SK-N-SH (cell line): ENCODE measurements at regions not wholly inside any gene's neighbourhood (a gene's known extent, or its start where the extent isn't known, plus 50 kb on each side); places are given as distances from the start of the nearest gene placed in this dataset.

ENCODE experiments used
- CTCF ChIP-seq: fragments of 200-600 bp; sonication (generic); IDR thresholded peaks from 2 replicates; pipeline ENCODE4 v1.6.1; 2017; ENCODE audit warnings: antibody characterized with exemption, mild to moderate bottlenecking, moderate library complexity
- FOXM1 ChIP-seq: IDR thresholded peaks from 2 replicates; pipeline ENCODE4 v1.4.0; 2012; ENCODE audit warnings: low read depth, mild to moderate bottlenecking
- GABPA ChIP-seq: IDR thresholded peaks from 2 replicates; pipeline ENCODE4 v1.4.0; 2012; ENCODE audit warnings: low read depth, mild to moderate bottlenecking
- MAX ChIP-seq: IDR thresholded peaks from 2 replicates; pipeline ENCODE4 v1.4.0; 2012; ENCODE audit warnings: low read depth
- MXI1 ChIP-seq: IDR thresholded peaks from 2 replicates; pipeline ENCODE4 v1.6.1; 2012; ENCODE audit warnings: mild to moderate bottlenecking, low read depth, low read length, improper control_type of control experiment
- POLR2AphosphoS5 ChIP-seq: IDR thresholded peaks from 2 replicates; pipeline ENCODE4 v1.6.1; 2012; ENCODE audit warnings: low read depth, low read length
- RXRA ChIP-seq: IDR thresholded peaks from 2 replicates; pipeline ENCODE4 v1.4.0; 2012; ENCODE audit warnings: low read depth, mild to moderate bottlenecking, borderline replicate concordance
- SMC3 ChIP-seq: IDR thresholded peaks from 2 replicates; pipeline ENCODE4 v1.6.1; 2012; ENCODE audit warnings: low read depth, low read length, improper control_type of control experiment
- TAF1 ChIP-seq: IDR thresholded peaks from 2 replicates; pipeline ENCODE4 v1.6.1; 2012; ENCODE audit warnings: low read depth, mild to moderate bottlenecking, low read length, moderate library complexity, borderline replicate concordance
- YY1 ChIP-seq: IDR thresholded peaks from 2 replicates; pipeline ENCODE4 v1.4.0; 2012; ENCODE audit warnings: low read depth, mild to moderate bottlenecking

GRCh38 chr4:138310991-138311390 lies 68.8 kb upstream of the SLC7A11 start:
- TF ChIP-seq SMC3 (no peak), MXI1 (no peak), RXRA (no peak), MAX (no peak), GABPA (no peak), POLR2AphosphoS5 (no peak), CTCF (no peak), TAF1 (no peak), FOXM1 (no peak), YY1 (no peak)
